RCC 7860 (cell line): ENCODE measurements at regions not wholly inside any gene's neighbourhood (a gene's known extent, or its start where the extent isn't known, plus 50 kb on each side); places are given as distances from the start of the nearest gene placed in this dataset.
"Not testable (repeated sequence)": the region's sequence is repeated elsewhere in the genome, so short reads cannot be mapped to it uniquely, and the experiment has no call there.

ENCODE experiments used
- DNase-seq: peaks from one replicate; pipeline ENCODE4 v3.0.0-alpha.2; 2015; ENCODE audit warnings: low spot score
- FAIRE-seq: peaks from 2 replicates; lab custom pipeline; 2012; peaks lifted over from hg19 to GRCh38; lab: Jason Lieb, UNC

DNA sequence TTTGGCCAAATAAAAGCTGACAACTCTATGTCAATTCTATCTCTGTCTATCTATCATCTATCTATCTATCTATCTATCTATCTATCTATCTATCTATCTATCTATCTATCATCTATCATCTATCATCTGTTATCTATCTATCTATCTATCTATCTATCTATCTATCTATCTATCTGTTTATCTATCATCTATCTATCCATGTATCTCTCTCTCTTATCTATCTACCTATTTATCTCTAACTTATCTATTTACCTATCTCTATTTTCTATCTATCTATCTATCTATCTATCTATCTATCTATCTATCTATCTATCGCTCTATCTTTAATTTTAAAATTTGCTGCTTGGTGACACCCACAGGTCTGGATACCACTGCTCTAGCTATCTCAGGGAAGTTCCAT, 271.1 kb downstream of the VRK1 start:
- not testable (repeated sequence) for FAIRE-seq

GRCh38 chr14:97070259-97070658, 273.1 kb downstream of the VRK1 start:
- FAIRE-seq = no peak

More for the DNA sequence above, 271.1 kb downstream of the VRK1 start:
- not testable (repeated sequence) for DNase-seq

DNA sequence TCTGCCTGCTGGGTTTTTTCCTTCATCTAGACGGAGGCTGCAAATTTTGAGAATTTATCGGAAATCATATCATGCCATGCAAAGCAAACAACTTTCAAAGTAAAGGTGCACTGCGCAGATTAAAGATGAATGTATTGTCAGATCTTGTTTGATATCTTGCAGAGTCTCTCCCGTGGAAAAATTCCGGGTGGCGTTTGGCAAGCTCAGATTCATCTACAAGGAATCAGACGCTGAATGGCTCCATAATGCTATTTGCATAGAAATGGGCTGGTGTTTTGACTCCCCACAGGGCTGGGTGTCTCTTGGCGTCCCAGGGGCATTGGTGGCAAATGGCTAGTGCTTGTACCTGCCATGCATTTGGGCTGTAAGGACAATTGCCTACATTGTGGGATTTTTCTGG, 274.0 kb downstream of the VRK1 start:
- FAIRE-seq = no peak
- DNase-seq = no peak

More at GRCh38 chr14:97070259-97070658, 273.1 kb downstream of the VRK1 start:
- DNase-seq = no peak

DNA sequence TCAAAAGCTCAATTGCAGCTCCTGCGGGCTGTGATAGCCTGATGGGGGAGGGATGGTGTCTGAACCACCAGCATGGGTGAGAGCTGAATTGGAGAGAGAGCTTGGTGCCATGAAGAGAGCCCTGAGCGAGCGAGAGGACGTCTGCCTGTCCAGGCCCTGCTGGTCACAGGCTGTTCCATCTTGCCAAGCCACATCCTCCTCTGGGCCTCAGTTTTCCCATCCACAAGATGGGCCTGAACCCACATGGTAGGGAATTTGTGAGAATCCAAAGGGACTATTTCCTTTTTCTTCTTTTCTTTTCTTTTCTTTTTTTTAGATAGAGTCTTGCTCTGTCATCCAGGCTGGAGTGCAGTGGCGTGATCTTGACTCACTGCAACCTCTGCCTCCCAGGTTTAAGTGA, 276.4 kb downstream of the VRK1 start:
- FAIRE-seq = no peak
- no peak for DNase-seq

DNA sequence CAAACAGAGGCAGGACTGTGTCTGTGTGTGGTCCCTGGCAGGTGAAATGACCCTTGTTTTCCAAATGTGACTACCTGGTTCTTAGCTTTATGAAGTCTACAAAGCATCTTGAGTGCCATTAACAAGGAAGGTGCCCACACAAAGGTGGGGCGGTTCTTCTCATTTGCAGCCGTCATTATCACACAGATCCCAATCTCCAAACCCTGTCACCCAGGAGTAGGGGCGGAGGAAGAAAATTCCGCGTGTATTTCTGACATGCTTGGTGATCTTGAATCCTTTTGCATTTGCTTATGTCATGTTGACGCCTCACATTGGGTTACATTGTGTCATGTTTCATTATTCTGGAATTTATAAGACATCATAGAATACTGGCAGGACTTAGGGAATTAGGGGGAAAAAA, 277.3 kb downstream of the VRK1 start:
- no peak for FAIRE-seq

DNA sequence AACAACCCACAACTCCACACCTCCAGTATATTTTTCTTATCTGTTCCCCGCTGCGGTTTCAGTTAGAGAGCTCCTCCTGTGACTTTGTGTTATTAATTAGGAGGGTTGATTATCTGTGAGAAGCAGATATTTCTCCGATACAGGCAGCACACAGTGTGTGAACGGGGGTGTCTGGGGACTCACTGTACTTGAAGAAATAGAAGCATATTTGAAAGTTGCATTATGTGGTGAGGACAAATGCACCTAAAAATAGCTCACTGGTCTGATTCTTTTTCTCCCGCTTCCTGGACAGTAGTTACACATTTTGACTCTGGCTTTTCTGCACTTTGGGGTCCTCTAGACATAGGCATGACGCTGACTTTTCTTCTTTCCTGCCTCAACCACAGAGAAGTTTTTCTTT, 277.7 kb downstream of the VRK1 start:
- FAIRE-seq (no peak), DNase-seq (no peak)

More for the DNA sequence above, 277.3 kb downstream of the VRK1 start:
- DNase-seq = no peak

GRCh38 chr14:97077253-97077653, 280.1 kb downstream of the VRK1 start:
- peak; percentile 57 for FAIRE-seq

DNA sequence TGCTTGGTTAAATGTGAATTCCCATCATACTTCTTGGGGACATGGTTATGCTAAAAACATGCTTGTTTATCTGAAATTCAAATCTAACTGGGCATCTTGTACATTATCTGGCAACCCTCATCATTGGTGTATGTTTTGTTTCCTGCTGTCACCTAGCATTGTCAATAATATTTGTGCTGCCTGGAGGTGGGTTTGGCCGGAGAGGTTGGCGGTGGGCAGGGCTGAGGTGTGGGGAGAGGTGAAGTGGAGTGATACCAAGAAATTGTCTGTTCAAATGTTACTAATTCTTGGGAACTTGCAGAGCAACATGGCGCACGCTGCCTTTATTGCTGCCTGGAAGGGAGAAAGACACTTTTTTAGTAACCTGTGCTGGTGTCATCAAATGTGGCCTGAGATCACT, 280.5 kb downstream of the VRK1 start:
- no peak for FAIRE-seq
- peak; percentile 31 for DNase-seq

More at GRCh38 chr14:97077253-97077653, 280.1 kb downstream of the VRK1 start:
- DNase-seq = peak; percentile 69

DNA sequence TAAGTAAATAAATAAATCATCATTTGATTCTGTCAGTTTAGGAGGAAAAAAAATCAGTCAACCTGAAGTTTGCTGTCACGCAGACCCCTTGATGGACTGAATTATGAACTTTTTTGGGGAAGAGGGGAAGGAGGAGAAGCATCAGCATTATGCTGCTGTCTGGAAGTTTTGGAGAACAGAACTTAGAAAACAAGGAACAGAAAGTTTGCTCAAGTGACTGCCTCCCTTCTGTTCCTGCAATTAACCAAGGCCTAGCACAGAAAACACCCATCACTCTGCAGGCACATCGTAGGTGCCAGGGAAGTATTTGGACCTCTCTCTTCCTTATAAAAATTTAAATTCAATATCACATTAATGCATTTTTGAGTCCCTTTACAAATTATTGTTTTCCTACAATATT, 283.8 kb downstream of the VRK1 start:
- FAIRE-seq (no peak), DNase-seq (no peak)

GRCh38 chr14:97095269-97095668, 298.1 kb downstream of the VRK1 start:
- FAIRE-seq = no peak

DNA sequence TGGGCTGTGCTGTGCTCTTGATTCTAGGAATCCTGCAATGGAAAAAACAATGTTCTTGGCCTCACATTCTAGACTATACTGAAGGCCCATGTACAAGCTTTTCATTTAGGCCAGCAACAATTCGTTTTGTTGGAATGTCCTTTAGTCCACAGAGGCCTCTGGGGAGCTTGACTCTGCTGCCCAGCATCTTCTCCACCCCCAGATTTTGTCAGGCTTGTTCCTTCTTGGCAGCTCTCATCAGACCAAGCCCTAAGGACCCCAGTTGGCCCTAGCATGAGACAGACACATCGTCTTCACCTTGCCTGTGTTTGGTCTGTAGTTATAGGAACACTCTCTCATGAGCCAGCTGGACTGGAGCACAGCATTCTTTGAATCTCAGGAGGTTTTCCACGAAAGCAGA, 300.1 kb downstream of the VRK1 start:
- FAIRE-seq = no peak
- no peak for DNase-seq

More at GRCh38 chr14:97095269-97095668, 298.1 kb downstream of the VRK1 start:
- no peak for DNase-seq

DNA sequence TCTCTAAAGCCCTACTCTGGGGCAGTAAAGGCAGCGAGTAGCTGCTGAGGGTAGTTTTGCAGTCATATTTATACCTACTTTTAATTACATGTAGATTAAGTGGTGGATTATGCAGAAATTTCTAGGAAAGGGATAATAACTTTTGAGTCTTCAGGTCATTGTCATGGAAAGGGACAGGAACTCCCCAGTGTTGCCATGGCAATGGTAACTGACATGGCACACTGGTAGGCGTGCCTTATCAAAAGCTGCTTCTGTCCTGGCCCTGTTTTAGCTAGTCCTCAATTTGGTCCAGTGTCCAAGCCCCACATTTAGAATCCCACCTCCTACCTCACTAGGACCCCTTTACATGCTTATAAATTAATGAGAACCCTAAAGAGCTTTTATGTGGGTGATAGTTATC, 303.1 kb downstream of the VRK1 start:
- DNase-seq (no peak), FAIRE-seq (no peak)

DNA sequence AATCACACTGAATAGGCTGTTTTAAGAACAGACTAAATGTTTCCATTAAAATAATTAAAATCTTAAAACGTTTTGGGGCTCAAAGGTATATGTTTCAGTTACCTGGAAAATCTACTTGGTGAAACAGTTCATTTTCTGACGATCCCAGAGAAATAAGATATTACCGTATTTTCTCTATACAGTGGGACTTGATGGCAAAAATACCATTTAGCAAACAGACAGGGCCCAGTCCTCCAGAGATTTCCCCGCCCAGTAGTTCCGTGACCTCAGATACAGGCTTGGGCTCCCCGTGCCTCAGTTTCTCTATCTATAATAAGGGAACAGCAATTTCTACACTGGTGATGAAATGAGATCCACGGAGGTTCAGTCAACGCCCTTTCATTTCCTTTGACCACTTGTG, 304.4 kb downstream of the VRK1 start:
- FAIRE-seq (no peak), DNase-seq (no peak)

DNA sequence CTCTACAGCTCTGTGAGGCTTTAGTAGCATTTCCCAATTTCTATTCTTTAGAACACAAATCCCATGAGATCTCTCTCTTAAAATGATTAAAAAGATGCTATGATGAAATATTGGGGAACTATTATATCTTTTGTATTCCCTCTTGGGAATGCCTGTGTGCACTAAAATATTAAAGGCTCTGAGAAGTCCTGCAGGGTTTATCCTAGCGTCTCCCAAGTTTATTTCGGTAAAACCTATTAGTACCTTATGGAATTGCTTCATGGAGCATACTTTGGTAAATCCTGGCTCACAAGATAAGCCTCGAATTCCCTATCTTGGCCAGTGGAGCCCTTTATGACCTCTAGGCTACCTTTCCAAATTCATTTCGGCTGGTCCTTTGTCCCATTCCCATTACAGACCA, 306.8 kb downstream of the VRK1 start:
- FAIRE-seq = no peak

GRCh38 chr14:97106166-97106565, 309.0 kb downstream of the VRK1 start:
- no peak for DNase-seq
- no peak for FAIRE-seq

More for the DNA sequence above, 306.8 kb downstream of the VRK1 start:
- no peak for DNase-seq

DNA sequence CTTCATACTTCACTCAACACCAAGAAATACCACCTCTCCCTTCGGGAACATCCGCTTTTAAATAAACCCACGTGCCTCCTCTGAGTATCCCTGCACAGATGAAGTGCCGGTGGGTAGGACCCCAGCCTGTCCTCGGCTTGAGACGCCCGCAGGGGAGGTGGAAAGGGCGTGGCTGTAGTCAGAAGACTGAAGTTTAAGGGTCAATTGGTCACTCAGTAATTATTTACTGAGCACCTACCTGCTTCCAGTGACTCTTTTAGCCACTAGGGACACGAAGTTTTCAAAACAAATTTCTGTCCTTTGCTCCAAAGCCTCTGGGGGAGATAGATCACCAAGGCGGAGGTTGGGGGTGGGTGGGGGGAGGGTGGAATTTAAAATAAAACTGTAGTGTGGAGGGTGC, 309.4 kb downstream of the VRK1 start:
- no peak for FAIRE-seq

GRCh38 chr14:97107080-97107479, 309.9 kb downstream of the VRK1 start:
- peak; percentile 56 for DNase-seq
- no peak for FAIRE-seq

More for the DNA sequence above, 309.4 kb downstream of the VRK1 start:
- no peak for DNase-seq

- DNase-seq = no peak
- no peak for FAIRE-seq
These were observed 310.6 kb downstream of the VRK1 start for GRCh38 chr14:97107760-97108159.

DNA sequence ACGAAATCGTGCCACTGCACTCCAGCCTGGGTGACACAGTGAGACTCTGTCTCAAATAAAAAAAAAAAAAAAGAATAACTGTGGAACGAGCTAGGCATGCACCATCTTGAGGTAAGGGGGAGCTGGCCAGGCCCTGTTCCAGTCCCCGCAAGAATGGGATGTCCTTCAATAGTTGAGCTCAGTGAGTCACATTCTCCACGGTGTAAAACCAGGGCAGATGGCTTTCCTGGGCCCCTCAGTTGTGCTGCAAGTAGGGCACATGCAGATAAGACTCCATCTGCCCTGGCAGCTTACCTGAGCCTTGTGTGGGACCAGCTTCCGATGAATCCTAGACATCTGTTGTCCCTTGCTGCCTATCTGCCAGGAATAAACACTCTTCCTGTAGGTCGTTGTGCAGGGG, 312.1 kb downstream of the VRK1 start:
- DNase-seq (no peak), FAIRE-seq (no peak)

DNA sequence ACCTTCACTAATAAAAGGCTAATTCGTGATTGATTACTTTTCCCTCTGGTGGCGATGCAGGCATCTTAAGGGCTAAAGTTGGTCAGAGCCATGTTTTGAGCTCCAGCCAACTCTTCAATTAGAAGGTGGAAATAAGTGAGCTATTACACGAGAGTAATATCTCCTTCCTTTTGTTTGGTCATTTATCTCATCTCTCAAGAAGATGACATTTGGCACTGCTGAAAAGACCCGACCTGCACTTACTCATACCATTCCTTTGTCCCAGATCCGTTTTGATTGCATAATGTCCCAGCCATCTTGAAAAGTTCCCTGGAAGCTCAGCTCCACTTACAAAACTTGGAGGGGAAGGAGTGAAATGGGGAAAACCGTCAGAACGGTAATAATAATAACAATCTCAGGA, 316.2 kb downstream of the VRK1 start:
- FAIRE-seq (no peak), DNase-seq (peak; percentile 59)

DNA sequence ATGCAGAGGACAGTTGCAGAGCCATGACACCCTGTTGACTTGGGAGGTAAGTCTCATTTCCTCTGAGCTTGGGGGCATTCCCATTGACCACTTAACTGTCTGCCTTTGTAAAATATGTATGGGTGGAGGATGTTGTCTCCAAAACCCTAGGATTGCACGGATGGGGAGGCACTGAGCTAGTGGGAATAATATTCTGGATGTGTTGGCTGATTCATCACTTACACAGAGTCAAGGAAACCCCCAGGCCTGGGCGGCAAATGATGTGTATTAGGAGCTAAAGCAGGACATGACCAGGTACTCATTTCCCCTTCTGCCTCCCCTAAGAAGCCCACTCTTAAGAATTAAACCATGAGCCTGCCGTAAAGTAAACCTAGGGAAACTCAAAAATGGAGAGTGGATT, 319.4 kb downstream of the VRK1 start:
- no peak for FAIRE-seq
- peak; percentile 56 for DNase-seq

GRCh38 chr14:97117693-97118092, 320.5 kb downstream of the VRK1 start:
- no peak for FAIRE-seq

GRCh38 chr14:97120204-97120603, 323.0 kb downstream of the VRK1 start:
- no peak for DNase-seq
- FAIRE-seq = no peak

More at GRCh38 chr14:97117693-97118092, 320.5 kb downstream of the VRK1 start:
- DNase-seq = no peak
